HUES48 (cell line): ENCODE measurements at regions not wholly inside any gene's neighbourhood (a gene's known extent, or its start where the extent isn't known, plus 50 kb on each side); places are given as distances from the start of the nearest gene placed in this dataset.
"Not testable (repeated sequence)": the region's sequence is repeated elsewhere in the genome, so short reads cannot be mapped to it uniquely, and the experiment has no call there.

Experiments
- H3K27ac ChIP-seq: one replicate; pipeline ENCODE4 v1.7.0; 2013; ENCODE audit warnings: low read depth, low read length, inconsistent platforms
- H3K27me3 ChIP-seq: 2 replicates; pipeline ENCODE4 v1.6.1; 2013; ENCODE audit warnings: mild to moderate bottlenecking, low read length; ENCODE audit not compliant: control insufficient read depth, insufficient read depth
- H3K36me3 ChIP-seq: 2 replicates; pipeline ENCODE4 v1.6.1; 2013; ENCODE audit warnings: low read length; ENCODE audit not compliant: control insufficient read depth, insufficient read depth
- H3K4me1 ChIP-seq: 2 replicates; pipeline ENCODE4 v1.6.1; 2013; ENCODE audit warnings: mild to moderate bottlenecking, low read length; ENCODE audit not compliant: control insufficient read depth, insufficient read depth
- H3K4me3 ChIP-seq: 2 replicates; pipeline ENCODE4 v1.5.1; 2013; ENCODE audit warnings: mild to moderate bottlenecking, low read depth, low read length
- H3K9ac ChIP-seq: 2 replicates; pipeline ENCODE4 v1.6.1; 2013; ENCODE audit warnings: mild to moderate bottlenecking, low read depth, low read length, moderate library complexity
- H3K9me3 ChIP-seq: 2 replicates; pipeline ENCODE4 v1.6.1; 2013; ENCODE audit warnings: low read length; ENCODE audit not compliant: control insufficient read depth, insufficient read depth

- no peaks in the 10 kb centered on the region for H3K9me3 ChIP-seq
- H3K4me1 ChIP-seq = no peaks in the 10 kb centered on the region
- H3K9ac ChIP-seq = no peak overlapping the region
- no peaks in the 10 kb centered on the region for H3K27me3 ChIP-seq
- no peak overlapping the region for H3K4me3 ChIP-seq
- no peaks in the 10 kb centered on the region for H3K36me3 ChIP-seq
- H3K27ac ChIP-seq = no peak overlapping the region
Measured at GRCh38 chrX:8049827-8050226, 121.2 kb downstream of the VCX2 start.

DNA sequence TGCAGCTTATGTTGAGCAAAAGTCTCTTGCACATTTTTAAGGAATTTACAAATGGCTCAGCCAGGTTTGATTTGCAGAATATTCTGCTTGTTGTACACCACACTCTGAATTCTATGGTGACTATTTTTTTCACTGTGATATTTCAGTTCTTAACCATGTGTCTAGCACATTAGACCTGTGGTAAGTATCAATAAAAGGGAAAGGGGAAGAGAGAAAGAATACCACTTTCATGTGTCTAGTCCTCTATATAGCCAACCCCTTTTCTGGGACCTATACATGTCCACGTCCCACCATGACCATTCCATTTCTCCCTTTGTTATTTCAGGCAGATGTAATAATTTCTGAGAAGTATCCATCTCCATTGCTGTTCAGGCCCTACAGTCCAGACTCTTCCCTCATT, 121.3 kb upstream of the PNPLA4 start:
- no peaks in the 10 kb centered on the region for H3K9me3 ChIP-seq
- H3K27me3 ChIP-seq = no peaks in the 10 kb centered on the region
- no peak overlapping the region for H3K9ac ChIP-seq
- no peaks in the 10 kb centered on the region for H3K4me1 ChIP-seq
- H3K4me3 ChIP-seq = no peak overlapping the region
- H3K36me3 ChIP-seq = no peaks in the 10 kb centered on the region
- H3K27ac ChIP-seq = no peak overlapping the region

DNA sequence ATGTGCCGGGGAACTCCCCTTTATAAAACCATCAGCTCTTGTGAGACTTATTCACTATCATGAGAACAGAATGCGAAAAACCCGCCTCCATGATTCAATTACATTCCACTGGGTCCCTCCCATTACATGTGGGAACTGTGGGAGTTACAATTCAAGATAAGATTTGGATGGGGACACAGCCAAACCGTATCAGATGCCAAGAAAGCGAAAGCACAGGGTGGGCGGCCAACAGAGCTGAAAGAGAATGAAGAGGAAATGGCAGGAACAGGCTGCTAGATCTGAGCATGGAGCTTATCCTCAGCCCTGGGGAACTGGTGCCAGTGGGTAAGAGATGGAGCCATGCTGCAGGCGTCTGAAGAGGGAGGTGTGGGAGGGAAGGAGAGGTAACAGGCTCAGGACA, 117.7 kb upstream of the PNPLA4 start:
- H3K9ac ChIP-seq = no peak overlapping the region
- H3K36me3 ChIP-seq = no peaks in the 10 kb centered on the region
- H3K27ac ChIP-seq = no peak overlapping the region
- H3K4me3 ChIP-seq = no peak overlapping the region
- no peaks in the 10 kb centered on the region for H3K9me3 ChIP-seq
- H3K4me1 ChIP-seq = no peaks in the 10 kb centered on the region
- H3K27me3 ChIP-seq = no peaks in the 10 kb centered on the region

- Histone ChIP-seq H3K4me1 (no peaks in the 10 kb centered on the region), H3K27me3 (no peaks in the 10 kb centered on the region), H3K9ac (no peak overlapping the region), H3K27ac (no peak overlapping the region), H3K36me3 (no peaks in the 10 kb centered on the region), H3K9me3 (no peaks in the 10 kb centered on the region), H3K4me3 (no peak overlapping the region)
Measured at GRCh38 chrX:8043546-8043945, 116.3 kb upstream of the PNPLA4 start.

- Histone ChIP-seq H3K36me3 (no peaks in the 10 kb centered on the region), H3K9ac (no peak overlapping the region), H3K4me3 (no peak overlapping the region), H3K27ac (no peak overlapping the region), H3K27me3 (no peaks in the 10 kb centered on the region), H3K4me1 (no peaks in the 10 kb centered on the region), H3K9me3 (no peaks in the 10 kb centered on the region)
Measured at GRCh38 chrX:8043121-8043520, 115.9 kb upstream of the PNPLA4 start.

- Histone ChIP-seq H3K4me1 (no peaks in the 10 kb centered on the region), H3K36me3 (no peaks in the 10 kb centered on the region), H3K27ac (no peak overlapping the region), H3K9me3 (no peaks in the 10 kb centered on the region), H3K9ac (no peak overlapping the region), H3K4me3 (no peak overlapping the region), H3K27me3 (no peaks in the 10 kb centered on the region)
Measured at GRCh38 chrX:8042304-8042703, 115.1 kb upstream of the PNPLA4 start.

DNA sequence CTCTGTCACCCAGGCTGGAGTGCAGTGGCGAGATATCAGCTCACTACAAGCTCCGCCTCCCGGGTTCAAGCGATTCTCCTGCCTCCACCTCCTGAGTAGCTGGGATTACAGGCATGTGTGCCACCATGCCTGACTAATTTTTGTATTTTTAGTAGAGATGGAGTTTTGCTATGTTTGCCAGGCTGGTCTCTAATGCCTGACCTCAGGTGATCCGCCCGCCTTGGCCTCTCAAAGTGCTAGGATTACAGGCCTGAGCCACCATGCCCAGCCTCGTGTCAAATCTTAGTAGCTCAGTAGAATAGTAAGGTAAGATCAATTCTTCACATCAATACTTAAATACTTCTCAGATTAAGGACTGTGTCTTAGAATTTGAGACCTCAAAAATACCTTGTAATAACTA, 112.5 kb upstream of the PNPLA4 start:
- H3K36me3 ChIP-seq, H3K9ac ChIP-seq, H3K9me3 ChIP-seq: not testable (repeated sequence)

GRCh38 chrX:8037593-8038348, 110.6 kb upstream of the PNPLA4 start:
- no peak overlapping the region for H3K9ac ChIP-seq
- H3K4me3 ChIP-seq = no peak overlapping the region
- no peaks in the 10 kb centered on the region for H3K9me3 ChIP-seq
- H3K4me1 ChIP-seq = peaks cover 25% of the 10 kb centered on the region
- H3K27me3 ChIP-seq = no peaks in the 10 kb centered on the region
- no peaks in the 10 kb centered on the region for H3K36me3 ChIP-seq
- H3K27ac ChIP-seq = no peak overlapping the region

More for the DNA sequence above, 112.5 kb upstream of the PNPLA4 start:
- H3K27me3 ChIP-seq, H3K4me3 ChIP-seq, H3K4me1 ChIP-seq, H3K27ac ChIP-seq: not testable (repeated sequence)

DNA sequence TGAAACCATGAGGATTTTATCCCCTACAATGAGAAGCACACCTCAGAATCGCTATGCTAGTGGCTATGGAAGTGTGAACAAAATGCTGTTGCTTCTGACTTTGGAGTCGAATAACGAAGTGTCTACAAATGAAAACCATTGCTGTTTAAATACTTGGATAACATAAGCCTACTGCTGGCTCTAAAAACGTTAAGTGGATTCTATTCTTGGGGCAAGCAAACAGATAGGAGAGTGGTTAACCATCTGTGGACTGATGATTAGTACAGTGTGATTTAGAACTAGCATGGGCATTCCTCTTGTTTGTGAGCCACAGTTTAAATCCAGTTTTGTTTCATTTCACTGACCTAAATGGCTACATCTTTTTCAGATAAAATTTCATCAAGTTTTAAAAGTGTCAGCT, 109.7 kb upstream of the PNPLA4 start:
- H3K27me3 ChIP-seq = no peaks in the 10 kb centered on the region
- no peaks in the 10 kb centered on the region for H3K9me3 ChIP-seq
- no peak overlapping the region for H3K27ac ChIP-seq
- H3K4me3 ChIP-seq = no peak overlapping the region
- no peaks in the 10 kb centered on the region for H3K36me3 ChIP-seq
- no peak overlapping the region for H3K9ac ChIP-seq
- H3K4me1 ChIP-seq = peaks cover 27% of the 10 kb centered on the region

DNA sequence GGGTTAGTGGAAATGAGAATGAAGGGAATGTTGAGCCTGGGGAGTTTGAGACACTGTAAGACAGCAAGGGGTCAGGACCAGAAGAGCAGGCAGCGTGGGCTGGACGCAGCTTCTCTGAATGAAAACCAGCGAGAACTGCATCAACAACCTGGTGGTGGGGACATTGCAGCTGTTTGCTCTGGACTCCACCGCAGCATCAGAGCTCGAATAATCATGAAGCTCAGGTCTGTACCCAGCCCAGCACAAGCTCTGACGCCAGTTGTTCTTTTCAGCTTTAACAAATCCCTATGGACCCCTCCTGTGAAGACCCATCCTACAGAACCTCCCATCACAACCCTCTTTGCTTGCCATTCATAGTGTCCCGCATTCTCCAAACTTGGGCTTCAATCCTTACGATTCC, 106.8 kb upstream of the PNPLA4 start:
- H3K27me3 ChIP-seq = no peaks in the 10 kb centered on the region
- no peak overlapping the region for H3K4me3 ChIP-seq
- H3K4me1 ChIP-seq = peaks cover 27% of the 10 kb centered on the region
- no peaks in the 10 kb centered on the region for H3K9me3 ChIP-seq
- H3K27ac ChIP-seq = peak overlapping the region; percentile 56
- H3K9ac ChIP-seq = no peak overlapping the region
- no peaks in the 10 kb centered on the region for H3K36me3 ChIP-seq

GRCh38 chrX:8033175-8033574, 106.0 kb upstream of the PNPLA4 start:
- H3K36me3 ChIP-seq = no peaks in the 10 kb centered on the region
- H3K27me3 ChIP-seq = no peaks in the 10 kb centered on the region
- no peak overlapping the region for H3K9ac ChIP-seq
- no peaks in the 10 kb centered on the region for H3K9me3 ChIP-seq
- no peak overlapping the region for H3K27ac ChIP-seq
- H3K4me3 ChIP-seq = no peak overlapping the region
- peaks cover 27% of the 10 kb centered on the region for H3K4me1 ChIP-seq
